DOHH2 (cell line): ENCODE measurements at regions not wholly inside any gene's neighbourhood (a gene's known extent, or its start where the extent isn't known, plus 50 kb on each side); places are given as distances from the start of the nearest gene placed in this dataset.
"Not testable (repeated sequence)": the region's sequence is repeated elsewhere in the genome, so short reads cannot be mapped to it uniquely, and the experiment has no call there.

Source experiments
- H3F3A ChIP-seq: fragments of 200-600 bp; sonication (generic), shearing (Covaris generic); 2 replicates; pipeline ENCODE4 v1.6.0; 2016; ENCODE audit warnings: antibody characterized with exemption, mild to moderate bottlenecking; ENCODE audit not compliant: control insufficient read depth, insufficient read depth
- H3K27ac ChIP-seq: fragments of 200-600 bp; sonication (generic); 2 replicates; pipeline ENCODE4 v1.5.1; 2014; ENCODE audit warnings: low read depth, mild to moderate bottlenecking, low read length, moderate library complexity
- H3K27me3 ChIP-seq: fragments of 200-600 bp; sonication (generic); 2 replicates; pipeline ENCODE4 v1.6.1; 2014; ENCODE audit warnings: mild to moderate bottlenecking, low read length, mixed read lengths; ENCODE audit not compliant: control insufficient read depth
- H3K36me3 ChIP-seq: fragments of 200-600 bp; sonication (generic); 2 replicates; pipeline ENCODE4 v1.6.1; 2014; ENCODE audit warnings: mild to moderate bottlenecking, low read length, moderate library complexity, mixed read lengths; ENCODE audit not compliant: control insufficient read depth
- H3K4me1 ChIP-seq: fragments of 200-600 bp; sonication (generic); 2 replicates; pipeline ENCODE4 v1.6.1; 2014; ENCODE audit warnings: mild to moderate bottlenecking, low read length, mixed read lengths; ENCODE audit not compliant: control insufficient read depth
- H3K4me2 ChIP-seq: fragments of 200-600 bp; sonication (generic); 2 replicates; pipeline ENCODE4 v1.6.0; 2014; ENCODE audit warnings: mild to moderate bottlenecking, low read length, moderate library complexity
- H3K4me3 ChIP-seq: fragments of 200-600 bp; sonication (generic); 2 replicates; pipeline ENCODE4 v1.5.1; 2014; ENCODE audit warnings: mild to moderate bottlenecking, low read length, mixed read lengths
- H3K79me2 ChIP-seq: fragments of 200-600 bp; sonication (generic); 2 replicates; pipeline ENCODE4 v1.6.1; 2014; ENCODE audit warnings: mild to moderate bottlenecking, low read length, mixed read lengths; ENCODE audit not compliant: control insufficient read depth
- H3K9me2 ChIP-seq: fragments of 200-600 bp; sonication (generic); replicated peaks from 2 replicates; pipeline ENCODE4 v1.6.1; 2014; ENCODE audit warnings: mild to moderate bottlenecking, low read length, mixed read lengths; ENCODE audit not compliant: control insufficient read depth
- H3K9me3 ChIP-seq: fragments of 200-600 bp; sonication (generic); 2 replicates; pipeline ENCODE4 v1.6.1; 2014; ENCODE audit warnings: antibody characterized with exemption, low read length, mixed read lengths; ENCODE audit not compliant: control insufficient read depth, insufficient read depth
- H4K20me1 ChIP-seq: fragments of 200-600 bp; sonication (generic); 2 replicates; pipeline ENCODE4 v1.6.0; 2014; ENCODE audit warnings: low read depth, mild to moderate bottlenecking, antibody characterized with exemption, low read length, moderate library complexity; ENCODE audit not compliant: control insufficient read depth, insufficient read depth
- CTCF ChIP-seq: fragments of 200-600 bp; sonication (generic); IDR thresholded peaks from one replicate; pipeline ENCODE4 v1.5.1; 2014; ENCODE audit warnings: antibody characterized with exemption, mild to moderate bottlenecking, low read depth, low read length; ENCODE audit not compliant: poor library complexity, severe bottlenecking
- EZH2phosphoT487 ChIP-seq: fragments of 200-600 bp; sonication (generic); IDR thresholded peaks from 2 replicates; pipeline ENCODE4 v1.6.1; 2017; ENCODE audit warnings: borderline replicate concordance, mild to moderate bottlenecking, antibody characterized with exemption, low read length, moderate library complexity, mixed read lengths

- TF ChIP-seq CTCF = no peak
- no peak for TF ChIP-seq EZH2phosphoT487
- no peak overlapping the region for H3K27ac ChIP-seq
- H3K9me3 ChIP-seq = no peaks in the 10 kb centered on the region
- no peaks in the 10 kb centered on the region for H3K79me2 ChIP-seq
- H3K9me2 ChIP-seq = 0 out of 2 replicates have a peak, but pooled peaks cover 2% of the 10 kb centered on the region
- no peaks in the 10 kb centered on the region for H4K20me1 ChIP-seq
- no peaks in the 10 kb centered on the region for H3K4me1 ChIP-seq
- no peaks in the 10 kb centered on the region for H3K36me3 ChIP-seq
- H3F3A ChIP-seq = no peaks in the 10 kb centered on the region
- no peak overlapping the region for H3K4me2 ChIP-seq
- no peaks in the 10 kb centered on the region for H3K27me3 ChIP-seq
- no peak overlapping the region for H3K4me3 ChIP-seq
These were observed 151.4 kb downstream of the BLID start for GRCh38 chr11:121964591-121964990.

- H3K36me3 ChIP-seq, H3K9me3 ChIP-seq, H3K4me3 ChIP-seq, H3K4me2 ChIP-seq, H3K79me2 ChIP-seq, H3K27ac ChIP-seq, H3K4me1 ChIP-seq, H3K9me2 ChIP-seq, H3K27me3 ChIP-seq, H3F3A ChIP-seq, H4K20me1 ChIP-seq: not testable (repeated sequence)
These were observed 152.2 kb downstream of the BLID start for GRCh38 chr11:121963846-121964245.

GRCh38 chr11:121961321-121961801 is 154.7 kb downstream of the BLID start:
- H3K27me3 ChIP-seq = no peaks in the 10 kb centered on the region

GRCh38 chr11:121958971-121959325 is 157.1 kb downstream of the BLID start:
- no peaks in the 10 kb centered on the region for H3F3A ChIP-seq
- H3K27ac ChIP-seq = no peak overlapping the region
- H3K9me3 ChIP-seq = no peaks in the 10 kb centered on the region
- H4K20me1 ChIP-seq = no peaks in the 10 kb centered on the region
- no peak overlapping the region for H3K4me2 ChIP-seq
- H3K36me3 ChIP-seq = no peaks in the 10 kb centered on the region
- H3K9me2 ChIP-seq = no peaks in the 10 kb centered on the region
- H3K79me2 ChIP-seq = no peaks in the 10 kb centered on the region
- H3K4me1 ChIP-seq = no peaks in the 10 kb centered on the region
- H3K27me3 ChIP-seq = no peaks in the 10 kb centered on the region
- H3K4me3 ChIP-seq = no peak overlapping the region
- TF ChIP-seq EZH2phosphoT487 (no peak), CTCF (no peak)

More at GRCh38 chr11:121961321-121961801, 154.7 kb downstream of the BLID start:
- H4K20me1 ChIP-seq = no peaks in the 10 kb centered on the region
- no peak overlapping the region for H3K27ac ChIP-seq
- no peaks in the 10 kb centered on the region for H3K79me2 ChIP-seq
- no peak overlapping the region for H3K4me2 ChIP-seq
- H3K9me3 ChIP-seq = no peaks in the 10 kb centered on the region
- TF ChIP-seq EZH2phosphoT487 (no peak), CTCF (no peak)
- no peak overlapping the region for H3K4me3 ChIP-seq
- no peaks in the 10 kb centered on the region for H3K4me1 ChIP-seq
- H3K36me3 ChIP-seq = no peaks in the 10 kb centered on the region
- no peaks in the 10 kb centered on the region for H3F3A ChIP-seq
- H3K9me2 ChIP-seq = no peaks in the 10 kb centered on the region
